ENCODE measurements at regions not wholly inside any gene's neighbourhood (a gene's known extent, or its start where the extent isn't known, plus 50 kb on each side); places are given as distances from the start of the nearest gene placed in this dataset.

DNA sequence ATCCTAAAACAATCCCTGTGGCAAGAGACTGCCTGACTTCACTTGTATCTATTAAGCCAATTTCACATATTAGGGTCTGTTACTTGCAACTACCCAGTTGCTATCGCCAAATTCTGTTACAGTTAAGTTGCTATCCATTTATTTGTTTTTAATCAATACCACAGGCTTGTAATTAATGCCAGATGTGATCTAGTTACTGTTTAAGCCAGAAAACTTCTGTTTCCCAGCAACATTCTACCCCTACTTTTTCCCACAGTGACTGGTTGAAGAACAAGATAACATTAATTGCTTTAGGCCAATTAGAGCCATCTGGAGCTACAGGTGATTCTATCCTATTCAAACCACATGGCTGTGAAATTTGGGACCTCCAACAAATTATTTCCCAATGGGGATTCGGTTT is 131.3 kb downstream of the ALOX5 start:
- Histone ChIP-seq H3K9ac (ENCODE audit: insufficient read depth in 1 of 2, low read length in 2 of 2) (no peak overlapping the region), H3K27ac (ENCODE audit: low read depth in 1 of 2, low read length in 1 of 2) (no peak overlapping the region), H3K27me3 (ENCODE audit: control insufficient read depth in 3 of 3, insufficient read depth in 3 of 3, low read length in 2 of 3) (no peaks in the 10 kb centered on the region), H3K9me3 (ENCODE audit: control insufficient read depth in 4 of 4, insufficient read depth in 3 of 4, low read length in 3 of 4) (no peaks in the 10 kb centered on the region), H3K36me3 (ENCODE audit: control insufficient read depth in 4 of 4, insufficient read depth in 4 of 4, low read length in 4 of 4) (no peaks in the 10 kb centered on the region), H3K4me3 (no peak overlapping the region), H3K4me1 (ENCODE audit: control insufficient read depth in 5 of 5, insufficient read depth in 5 of 5, low read length in 5 of 5) (no peaks in the 10 kb centered on the region)
- TF ChIP-seq, protein P1, sequence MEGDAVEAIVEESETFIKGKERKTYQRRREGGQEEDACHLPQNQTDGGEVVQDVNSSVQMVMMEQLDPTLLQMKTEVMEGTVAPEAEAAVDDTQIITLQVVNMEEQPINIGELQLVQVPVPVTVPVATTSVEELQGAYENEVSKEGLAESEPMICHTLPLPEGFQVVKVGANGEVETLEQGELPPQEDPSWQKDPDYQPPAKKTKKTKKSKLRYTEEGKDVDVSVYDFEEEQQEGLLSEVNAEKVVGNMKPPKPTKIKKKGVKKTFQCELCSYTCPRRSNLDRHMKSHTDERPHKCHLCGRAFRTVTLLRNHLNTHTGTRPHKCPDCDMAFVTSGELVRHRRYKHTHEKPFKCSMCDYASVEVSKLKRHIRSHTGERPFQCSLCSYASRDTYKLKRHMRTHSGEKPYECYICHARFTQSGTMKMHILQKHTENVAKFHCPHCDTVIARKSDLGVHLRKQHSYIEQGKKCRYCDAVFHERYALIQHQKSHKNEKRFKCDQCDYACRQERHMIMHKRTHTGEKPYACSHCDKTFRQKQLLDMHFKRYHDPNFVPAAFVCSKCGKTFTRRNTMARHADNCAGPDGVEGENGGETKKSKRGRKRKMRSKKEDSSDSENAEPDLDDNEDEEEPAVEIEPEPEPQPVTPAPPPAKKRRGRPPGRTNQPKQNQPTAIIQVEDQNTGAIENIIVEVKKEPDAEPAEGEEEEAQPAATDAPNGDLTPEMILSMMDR (IDR thresholded peaks at IDR 0.05; ENCODE audit: control extremely low read depth, extremely low read depth): no peak
- DNase-seq (no peak), ATAC-seq (ENCODE audit: insufficient read depth, low FRiP score) (no peak)
- WGBS, 2 donors: 93 to 98% methylated on average over 2 of the region's 2 CpGs

DNA sequence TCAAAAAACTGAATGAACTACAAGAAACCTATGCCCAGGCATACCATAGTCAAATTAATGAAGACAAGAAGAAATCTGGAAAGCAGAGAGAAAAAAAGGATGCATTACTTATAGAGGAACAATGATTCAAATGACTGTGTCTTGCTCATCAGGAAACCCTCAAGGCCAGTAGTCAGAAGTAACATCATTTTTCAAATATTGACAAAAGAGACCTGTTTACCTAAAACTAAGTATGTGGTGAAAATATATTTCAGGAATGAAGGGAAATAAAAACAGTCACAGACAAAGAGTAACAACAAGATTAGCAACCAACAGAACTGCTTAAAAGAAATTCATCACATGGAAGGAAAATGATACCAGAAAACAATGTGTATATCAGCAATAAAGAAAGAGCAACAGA is 128.4 kb downstream of the ALOX5 start:
- Histone ChIP-seq H3K9ac (ENCODE audit: insufficient read depth in 1 of 2, low read length in 2 of 2) (no peak overlapping the region), H3K4me1 (ENCODE audit: control insufficient read depth in 5 of 5, insufficient read depth in 5 of 5, low read length in 5 of 5) (no peaks in the 10 kb centered on the region), H3K27me3 (ENCODE audit: control insufficient read depth in 3 of 3, insufficient read depth in 3 of 3, low read length in 2 of 3) (no peaks in the 10 kb centered on the region), H3K4me3 (no peak overlapping the region), H3K36me3 (ENCODE audit: control insufficient read depth in 4 of 4, insufficient read depth in 4 of 4, low read length in 4 of 4) (no peaks in the 10 kb centered on the region), H3K9me3 (ENCODE audit: control insufficient read depth in 4 of 4, insufficient read depth in 3 of 4, low read length in 3 of 4) (no peaks in the 10 kb centered on the region), H3K27ac (ENCODE audit: low read depth in 1 of 2, low read length in 1 of 2) (no peak overlapping the region)
- ATAC-seq (ENCODE audit: insufficient read depth, low FRiP score): no peak
- DNase-seq: no peak
- TF ChIP-seq, protein P1 (IDR thresholded peaks at IDR 0.05; ENCODE audit: control extremely low read depth, extremely low read depth): no peak

DNA sequence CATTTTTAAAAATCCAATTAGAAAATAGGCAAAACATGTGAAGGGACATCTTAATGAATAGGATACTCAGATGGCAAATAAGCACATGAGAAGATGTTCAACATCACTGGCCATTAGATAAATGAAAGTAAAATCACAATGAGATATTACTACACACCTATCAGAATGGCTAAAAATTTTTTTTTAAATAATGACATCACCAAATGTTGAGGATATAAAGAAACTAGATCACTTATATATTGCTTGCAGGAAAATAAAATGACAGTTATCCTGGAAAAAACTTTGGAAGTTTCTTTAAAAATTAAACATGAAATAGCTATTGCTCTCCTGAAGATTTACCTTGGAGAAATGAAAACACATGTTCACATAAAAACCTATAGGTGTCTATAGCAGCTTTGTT is 127.8 kb downstream of the ALOX5 start:
- Histone ChIP-seq H3K27ac (ENCODE audit: low read depth in 1 of 2, low read length in 1 of 2) (no peak overlapping the region), H3K36me3 (ENCODE audit: control insufficient read depth in 4 of 4, insufficient read depth in 4 of 4, low read length in 4 of 4) (no peaks in the 10 kb centered on the region), H3K4me1 (ENCODE audit: control insufficient read depth in 5 of 5, insufficient read depth in 5 of 5, low read length in 5 of 5) (no peaks in the 10 kb centered on the region), H3K9me3 (ENCODE audit: control insufficient read depth in 4 of 4, insufficient read depth in 3 of 4, low read length in 3 of 4) (no peaks in the 10 kb centered on the region), H3K4me3 (no peak overlapping the region), H3K27me3 (ENCODE audit: control insufficient read depth in 3 of 3, insufficient read depth in 3 of 3, low read length in 2 of 3) (no peaks in the 10 kb centered on the region), H3K9ac (ENCODE audit: insufficient read depth in 1 of 2, low read length in 2 of 2) (no peak overlapping the region)
- ATAC-seq (ENCODE audit: insufficient read depth, low FRiP score) (no peak), DNase-seq (no peak)
- TF ChIP-seq, protein P1 (IDR thresholded peaks at IDR 0.05; ENCODE audit: control extremely low read depth, extremely low read depth): no peak

DNA sequence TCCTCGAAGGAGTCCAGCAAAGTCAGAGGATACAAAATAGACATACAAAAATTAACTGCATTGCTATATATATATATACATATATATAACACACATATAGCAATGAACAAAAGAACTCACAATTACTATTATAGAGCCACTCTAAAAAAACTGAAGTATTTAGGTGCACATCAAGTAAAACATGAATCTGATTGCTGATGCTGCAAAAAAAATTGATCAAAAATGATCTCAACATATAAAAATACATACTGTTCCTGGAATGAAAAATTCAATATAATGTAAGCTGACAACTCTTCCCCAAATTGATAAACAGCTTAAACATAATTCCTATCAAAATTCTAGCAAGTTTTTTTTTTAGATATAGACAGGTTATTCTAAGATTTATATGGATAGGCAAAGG is 126.8 kb downstream of the ALOX5 start:
- Histone ChIP-seq H3K9me3 (ENCODE audit: control insufficient read depth in 4 of 4, insufficient read depth in 3 of 4, low read length in 3 of 4) (peaks cover 0 to 2% (median 0%) of the 10 kb centered on the region in 4 donors), H3K36me3 (ENCODE audit: control insufficient read depth in 4 of 4, insufficient read depth in 4 of 4, low read length in 4 of 4) (no peaks in the 10 kb centered on the region), H3K4me1 (ENCODE audit: control insufficient read depth in 5 of 5, insufficient read depth in 5 of 5, low read length in 5 of 5) (no peaks in the 10 kb centered on the region), H3K9ac (ENCODE audit: insufficient read depth in 1 of 2, low read length in 2 of 2) (no peak overlapping the region), H3K4me3 (no peak overlapping the region), H3K27me3 (ENCODE audit: control insufficient read depth in 3 of 3, insufficient read depth in 3 of 3, low read length in 2 of 3) (no peaks in the 10 kb centered on the region), H3K27ac (ENCODE audit: low read depth in 1 of 2, low read length in 1 of 2) (no peak overlapping the region)
- DNase-seq: no peak
- TF ChIP-seq, protein P1 (IDR thresholded peaks at IDR 0.05; ENCODE audit: control extremely low read depth, extremely low read depth): no peak
- 94 to 96% methylated on average over 1 of the region's 1 CpG for WGBS, 2 donors
- no peak for ATAC-seq (ENCODE audit: insufficient read depth, low FRiP score)
